ENCODE measurements at regions not wholly inside any gene's neighbourhood (a gene's known extent, or its start where the extent isn't known, plus 50 kb on each side); places are given as distances from the start of the nearest gene placed in this dataset.
"Not testable (repeated sequence)": the region's sequence is repeated elsewhere in the genome, so short reads cannot be mapped to it uniquely, and the experiment has no call there.

- H3K36me3 ChIP-seq, result no peaks in the 10 kb centered on the region
- H3K27ac ChIP-seq, result no peak overlapping the region
- DNase-seq (no peak), ATAC-seq (no peak)
- TF ChIP-seq POLR2A (IDR thresholded peaks at IDR 0.05) (no peak), CTCF (IDR thresholded peaks at IDR 0.05 in 4 of 5, conservative IDR thresholded peaks at IDR 0.05 in 1 of 5) (no peak)
- H3K9me3 ChIP-seq, result no peaks in the 10 kb centered on the region
- H3K4me1 ChIP-seq, result no peaks in the 10 kb centered on the region
- intact Hi-C loops (cut with DNase I; ENCODE audit: low total_unique reads), result no loop called here
- H3K4me3 ChIP-seq, result no peak overlapping the region
- in situ Hi-C loops (cut with MboI; ENCODE audit: low sequenced_read_pairs in 4 of 4), result no loop called here
- H3K27me3 ChIP-seq, result no peaks in the 10 kb centered on the region
Measured at GRCh38 chr12:97877404-97877803, 414.8 kb downstream of the RMST start.

- in situ Hi-C loops (cut with MboI; ENCODE audit: low sequenced_read_pairs in 4 of 4) (no loop called here), intact Hi-C loops (cut with DNase I; ENCODE audit: low total_unique reads) (no loop called here)
- Histone ChIP-seq H3K9me3 (no peaks in the 10 kb centered on the region), H3K27ac (no peak overlapping the region), H3K36me3 (no peaks in the 10 kb centered on the region), H3K27me3 (no peaks in the 10 kb centered on the region), H3K4me3 (no peak overlapping the region), H3K4me1 (no peaks in the 10 kb centered on the region)
- ATAC-seq (no peak), DNase-seq (no peak)
- TF ChIP-seq CTCF (IDR thresholded peaks at IDR 0.05 in 4 of 5, conservative IDR thresholded peaks at IDR 0.05 in 1 of 5) (no peak), POLR2A (IDR thresholded peaks at IDR 0.05) (no peak)
Measured at GRCh38 chr12:97886511-97887176, 424.0 kb downstream of the RMST start.

- in situ Hi-C loops (cut with MboI; ENCODE audit: low sequenced_read_pairs in 4 of 4); H3K36me3 ChIP-seq; H3K4me3 ChIP-seq; H3K27ac ChIP-seq; DNase-seq; H3K9me3 ChIP-seq; H3K27me3 ChIP-seq; H3K4me1 ChIP-seq; ATAC-seq; intact Hi-C loops (cut with DNase I; ENCODE audit: low total_unique reads): not testable (repeated sequence)
Measured at GRCh38 chr12:97897881-97898280, 435.3 kb downstream of the RMST start.

GRCh38 chr12:97899529-97899928 is 436.9 kb downstream of the RMST start:
- H3K27me3 ChIP-seq, result no peaks in the 10 kb centered on the region
- no peak for DNase-seq
- no peak for ATAC-seq
- no peaks in the 10 kb centered on the region for H3K36me3 ChIP-seq
- no peaks in the 10 kb centered on the region for H3K9me3 ChIP-seq
- H3K4me3 ChIP-seq, result no peak overlapping the region
- no peak for TF ChIP-seq CTCF (IDR thresholded peaks at IDR 0.05 in 4 of 5, conservative IDR thresholded peaks at IDR 0.05 in 1 of 5)
- no peak for TF ChIP-seq POLR2A (IDR thresholded peaks at IDR 0.05)
- intact Hi-C loops (cut with DNase I; ENCODE audit: low total_unique reads), result no loop called here
- in situ Hi-C loops (cut with MboI; ENCODE audit: low sequenced_read_pairs in 4 of 4), result no loop called here
- H3K27ac ChIP-seq, result no peak overlapping the region
- H3K4me1 ChIP-seq, result no peaks in the 10 kb centered on the region

GRCh38 chr12:97899956-97900355 is 437.4 kb downstream of the RMST start:
- no peaks in the 10 kb centered on the region for H3K9me3 ChIP-seq
- no peak overlapping the region for H3K4me3 ChIP-seq
- ATAC-seq (no peak), DNase-seq (no peak)
- in situ Hi-C loops (cut with MboI; ENCODE audit: low sequenced_read_pairs in 4 of 4), result no loop called here
- no peaks in the 10 kb centered on the region for H3K27me3 ChIP-seq
- TF ChIP-seq CTCF (IDR thresholded peaks at IDR 0.05 in 4 of 5, conservative IDR thresholded peaks at IDR 0.05 in 1 of 5), result no peak
- no peak for TF ChIP-seq POLR2A (IDR thresholded peaks at IDR 0.05)
- H3K27ac ChIP-seq, result no peak overlapping the region
- H3K36me3 ChIP-seq, result no peaks in the 10 kb centered on the region
- no peaks in the 10 kb centered on the region for H3K4me1 ChIP-seq
- intact Hi-C loops (cut with DNase I; ENCODE audit: low total_unique reads), result no loop called here
